Erythroblast (primary cell): ENCODE measurements at regions not wholly inside any gene's neighbourhood (a gene's known extent, or its start where the extent isn't known, plus 50 kb on each side); places are given as distances from the start of the nearest gene placed in this dataset.

Experiments used
- GATA1 ChIP-seq: IDR thresholded peaks from 2 replicates; pipeline ENCODE4 v1.6.1; 2011; ENCODE audit warnings: low read depth, mild to moderate bottlenecking, control low read depth, low read length, moderate library complexity
- POLR2A ChIP-seq: IDR thresholded peaks from 2 replicates; pipeline ENCODE4 v1.6.1; 2011; ENCODE audit warnings: mild to moderate bottlenecking, low read length

GRCh38 chr22:48559647-48560388 is 1267.9 kb downstream of the BRD1 start:
- TF ChIP-seq POLR2A (no peak), GATA1 (no peak)
